HFFc6 (cell line): ENCODE measurements at regions not wholly inside any gene's neighbourhood (a gene's known extent, or its start where the extent isn't known, plus 50 kb on each side); places are given as distances from the start of the nearest gene placed in this dataset.

Experiments
- DNase-seq: peaks from one replicate; pipeline ENCODE4 v3.0.0-alpha.2; 2018
- H3K27ac Mint-ChIP-seq: 2 replicates; pipeline ENCODE4 v1.8.0; 2020; ENCODE audit warnings: mild to moderate bottlenecking, mixed read lengths
- H3K27me3 Mint-ChIP-seq: 2 replicates; pipeline ENCODE4 v1.8.0; 2021; ENCODE audit warnings: mild to moderate bottlenecking, moderate library complexity, mixed read lengths; ENCODE audit not compliant: insufficient read depth
- H3K36me3 Mint-ChIP-seq: 2 replicates; pipeline ENCODE4 v1.8.0; 2021; ENCODE audit warnings: low read depth, mixed read lengths
- H3K4me1 Mint-ChIP-seq: 2 replicates; pipeline ENCODE4 v1.8.0; 2020; ENCODE audit warnings: low read depth, mixed read lengths
- H3K4me3 Mint-ChIP-seq: 2 replicates; pipeline ENCODE4 v1.8.0; 2020; ENCODE audit warnings: mild to moderate bottlenecking, moderate library complexity, mixed read lengths
- H3K9me3 Mint-ChIP-seq: 2 replicates; pipeline ENCODE4 v1.8.0; 2020; ENCODE audit warnings: mild to moderate bottlenecking, mixed read lengths
- TF ChIP-seq, protein P1 (sequence below): fragments of 200-600 bp; sonication (generic); IDR thresholded peaks from 2 replicates; pipeline ENCODE4 v1.5.0; 2021; ENCODE audit warnings: antibody characterized with exemption, mild to moderate bottlenecking

DNA sequence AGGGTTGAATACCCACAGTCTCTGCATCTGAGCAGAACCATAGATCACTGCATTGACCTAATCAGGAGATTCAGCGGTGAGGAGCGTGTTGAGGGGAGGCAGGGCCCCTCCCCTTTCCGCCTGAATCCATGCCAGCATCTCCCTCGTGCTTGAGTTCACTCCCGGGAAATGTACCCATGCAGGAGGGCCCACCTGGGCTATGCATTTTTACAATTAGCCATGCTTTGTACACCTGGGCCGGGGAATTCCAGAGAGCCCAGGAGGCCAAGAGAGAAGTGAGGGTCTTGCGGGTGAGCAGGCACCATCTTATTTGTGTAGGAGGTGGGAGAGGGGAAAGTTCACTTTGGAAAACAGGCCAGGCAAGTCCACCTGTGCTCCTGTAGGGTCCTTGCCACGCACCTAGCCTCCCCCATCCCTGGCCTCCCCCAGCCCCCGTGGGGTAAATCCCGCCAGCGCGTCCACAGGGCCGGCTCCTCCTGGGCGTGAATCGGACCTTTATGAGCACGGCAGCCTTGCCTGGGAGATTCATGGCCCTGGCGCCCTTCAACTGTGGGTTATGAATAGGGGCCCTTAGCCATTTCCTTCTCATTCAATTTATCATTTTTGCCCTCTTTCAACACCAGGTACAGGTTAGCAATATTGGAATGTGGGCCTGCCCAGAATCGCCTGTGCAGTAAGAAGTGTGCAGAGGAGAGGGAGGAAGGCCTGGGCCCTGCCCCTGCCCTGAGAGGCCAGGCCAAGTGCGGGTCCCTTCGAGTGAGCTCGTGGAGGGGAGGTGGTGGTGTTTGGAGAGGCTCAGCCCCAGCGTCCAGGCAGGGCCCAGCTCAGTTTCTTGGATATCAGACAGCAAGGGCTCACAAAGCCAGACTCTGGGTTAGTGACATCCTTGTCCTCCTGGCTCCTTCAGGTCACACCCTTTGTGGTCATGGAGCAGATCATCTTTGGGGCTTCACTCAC is 84.4 kb upstream of the ACTRT2 start:
- Mint-ChIP-seq H3K4me1 (no peaks in the 10 kb centered on the region), H3K9me3 (peaks cover 46% of the 10 kb centered on the region), H3K36me3 (peaks cover 7% of the 10 kb centered on the region), H3K27ac (no peak overlapping the region), H3K27me3 (peaks cover 2% of the 10 kb centered on the region; the same call in 1 of the 2 replicates), H3K4me3 (no peak overlapping the region)
- TF ChIP-seq, protein P1, sequence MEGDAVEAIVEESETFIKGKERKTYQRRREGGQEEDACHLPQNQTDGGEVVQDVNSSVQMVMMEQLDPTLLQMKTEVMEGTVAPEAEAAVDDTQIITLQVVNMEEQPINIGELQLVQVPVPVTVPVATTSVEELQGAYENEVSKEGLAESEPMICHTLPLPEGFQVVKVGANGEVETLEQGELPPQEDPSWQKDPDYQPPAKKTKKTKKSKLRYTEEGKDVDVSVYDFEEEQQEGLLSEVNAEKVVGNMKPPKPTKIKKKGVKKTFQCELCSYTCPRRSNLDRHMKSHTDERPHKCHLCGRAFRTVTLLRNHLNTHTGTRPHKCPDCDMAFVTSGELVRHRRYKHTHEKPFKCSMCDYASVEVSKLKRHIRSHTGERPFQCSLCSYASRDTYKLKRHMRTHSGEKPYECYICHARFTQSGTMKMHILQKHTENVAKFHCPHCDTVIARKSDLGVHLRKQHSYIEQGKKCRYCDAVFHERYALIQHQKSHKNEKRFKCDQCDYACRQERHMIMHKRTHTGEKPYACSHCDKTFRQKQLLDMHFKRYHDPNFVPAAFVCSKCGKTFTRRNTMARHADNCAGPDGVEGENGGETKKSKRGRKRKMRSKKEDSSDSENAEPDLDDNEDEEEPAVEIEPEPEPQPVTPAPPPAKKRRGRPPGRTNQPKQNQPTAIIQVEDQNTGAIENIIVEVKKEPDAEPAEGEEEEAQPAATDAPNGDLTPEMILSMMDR, result no peak
- DNase-seq, result no peak

DNA sequence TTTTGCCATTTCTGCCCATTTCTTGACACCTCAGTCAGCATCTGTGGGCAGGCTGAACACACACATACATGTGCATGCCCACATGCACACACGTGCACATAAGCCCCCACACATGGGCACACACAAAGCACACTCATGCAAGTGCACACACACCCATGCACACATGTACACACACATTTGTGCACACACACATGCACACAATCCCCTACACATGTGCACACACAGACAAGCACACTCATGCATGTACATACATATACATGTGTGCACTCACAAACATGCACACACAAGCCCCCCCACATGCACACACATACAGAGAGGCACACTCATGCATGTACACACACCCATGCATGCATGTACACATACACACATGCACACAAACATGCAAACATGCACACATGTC is 83.5 kb upstream of the ACTRT2 start:
- TF ChIP-seq, protein P1, result no peak
- Mint-ChIP-seq H3K9me3 (peaks cover 43% of the 10 kb centered on the region), H3K4me1 (no peaks in the 10 kb centered on the region), H3K36me3 (peaks cover 7% of the 10 kb centered on the region), H3K27ac (no peak overlapping the region), H3K4me3 (no peak overlapping the region), H3K27me3 (peaks cover 2% of the 10 kb centered on the region; the same call in 1 of the 2 replicates)
- no peak for DNase-seq

DNA sequence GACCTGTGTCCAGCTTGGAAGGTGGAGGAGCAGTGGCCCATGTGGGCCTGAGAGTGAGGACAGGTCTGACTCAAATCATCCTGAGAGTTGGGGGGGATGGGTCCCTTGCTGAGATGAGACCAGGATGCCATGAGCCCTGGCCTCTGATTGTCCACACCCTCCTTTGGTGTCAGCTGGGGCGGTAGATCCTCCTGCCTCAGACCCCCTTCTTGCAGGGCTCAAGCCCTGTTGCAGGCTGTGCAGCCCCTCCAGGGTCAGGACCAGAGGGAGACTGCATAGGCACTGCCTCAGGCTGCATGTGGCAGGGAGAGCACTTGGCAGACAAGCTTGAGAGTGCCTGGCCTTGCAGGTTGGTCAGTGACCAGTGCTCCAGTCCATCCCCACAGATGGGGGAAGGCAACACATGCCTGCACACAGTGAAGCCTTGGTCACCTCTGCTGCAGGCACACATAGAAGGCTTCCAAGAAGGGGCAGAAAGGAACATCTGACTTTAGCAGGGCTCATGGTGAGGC is 82.2 kb upstream of the ACTRT2 start:
- no peak for DNase-seq
- no peak overlapping the region for H3K4me3 Mint-ChIP-seq
- peaks cover 7% of the 10 kb centered on the region for H3K36me3 Mint-ChIP-seq
- H3K4me1 Mint-ChIP-seq, result no peaks in the 10 kb centered on the region
- H3K27ac Mint-ChIP-seq, result no peak overlapping the region
- TF ChIP-seq, protein P1, result no peak
- peaks cover 2% of the 10 kb centered on the region; the same call in 1 of the 2 replicates for H3K27me3 Mint-ChIP-seq
- H3K9me3 Mint-ChIP-seq, result peaks cover 39% of the 10 kb centered on the region

DNA sequence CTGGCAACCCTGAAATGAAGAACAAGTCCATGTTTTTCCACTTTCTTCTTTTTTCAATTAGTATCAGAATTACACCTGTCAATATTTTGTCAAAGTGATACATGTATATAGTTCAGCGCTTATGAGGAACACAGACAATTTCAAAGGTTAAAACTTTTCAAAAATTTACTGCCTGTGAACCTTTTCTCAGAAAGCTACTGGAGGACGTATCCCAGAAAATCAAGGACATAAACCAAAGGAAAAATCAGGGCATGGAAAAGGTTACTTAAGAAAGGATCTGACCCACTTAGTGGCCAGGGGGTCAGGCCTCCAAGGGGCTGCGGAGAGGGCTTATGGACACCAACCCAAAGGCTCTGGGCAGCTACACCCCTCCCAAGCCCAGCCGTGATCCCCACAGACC is 81.1 kb upstream of the ACTRT2 start:
- DNase-seq, result no peak
- H3K36me3 Mint-ChIP-seq, result peaks cover 7% of the 10 kb centered on the region
- H3K27me3 Mint-ChIP-seq, result peaks cover 2% of the 10 kb centered on the region; the same call in 1 of the 2 replicates
- H3K27ac Mint-ChIP-seq, result no peak overlapping the region
- no peak overlapping the region for H3K4me3 Mint-ChIP-seq
- H3K9me3 Mint-ChIP-seq, result peaks cover 39% of the 10 kb centered on the region
- TF ChIP-seq, protein P1, result no peak
- no peaks in the 10 kb centered on the region for H3K4me1 Mint-ChIP-seq

DNA sequence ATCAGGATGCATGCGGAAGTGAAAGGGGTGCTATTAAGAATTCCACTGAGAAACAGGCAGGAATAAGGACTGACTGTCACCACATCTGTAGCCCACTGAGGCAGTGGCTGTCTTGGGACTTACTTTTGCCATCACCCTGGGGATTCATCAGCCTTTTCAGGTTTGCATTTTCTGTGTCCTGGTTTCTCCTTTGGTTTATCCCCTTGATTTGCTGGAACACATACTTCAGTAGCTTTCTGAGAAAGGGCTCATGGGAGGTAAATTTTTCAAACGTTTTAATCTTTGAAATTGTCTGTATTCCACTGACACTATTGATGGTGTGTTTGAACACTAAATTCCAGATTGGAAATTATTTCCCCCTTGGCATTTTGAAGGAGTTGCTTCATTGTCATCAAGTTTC is 80.2 kb upstream of the ACTRT2 start:
- DNase-seq, result no peak
- H3K9me3 Mint-ChIP-seq, result peaks cover 34% of the 10 kb centered on the region
- H3K36me3 Mint-ChIP-seq, result peaks cover 7% of the 10 kb centered on the region
- TF ChIP-seq, protein P1, result no peak
- H3K27ac Mint-ChIP-seq, result no peak overlapping the region
- H3K4me3 Mint-ChIP-seq, result no peak overlapping the region
- H3K4me1 Mint-ChIP-seq, result no peaks in the 10 kb centered on the region
- peaks cover 2% of the 10 kb centered on the region; the same call in 1 of the 2 replicates for H3K27me3 Mint-ChIP-seq
